SK-N-SH treated with all-trans-retinoic acid at 6 μM for 48 hours (cell line): ENCODE measurements at regions not wholly inside any gene's neighbourhood (a gene's known extent, or its start where the extent isn't known, plus 50 kb on each side); places are given as distances from the start of the nearest gene placed in this dataset.

Source experiments
- BACH2 ChIP-seq: fragments of 250-450 bp; sonication (Bioruptor Pico); IDR thresholded peaks from 2 replicates; pipeline ENCODE4 v1.9.0; 2021; ENCODE audit warnings: mild to moderate bottlenecking, borderline replicate concordance
- CREB5 ChIP-seq: fragments of 250-450 bp; sonication (Bioruptor Pico); IDR thresholded peaks from 2 replicates; pipeline ENCODE4 v1.5.1; 2020; ENCODE audit warnings: low read depth, mild to moderate bottlenecking, moderate library complexity
- CSRNP3 ChIP-seq: fragments of 250-450 bp; sonication (Bioruptor Pico); IDR thresholded peaks from 2 replicates; pipeline ENCODE4 v1.5.1; 2021; ENCODE audit warnings: mild to moderate bottlenecking, moderate library complexity
- PPARA ChIP-seq: fragments of 250-450 bp; sonication (Bioruptor Pico); IDR thresholded peaks from 2 replicates; pipeline ENCODE4 v1.5.0; 2020; ENCODE audit warnings: mild to moderate bottlenecking, borderline replicate concordance
- RARB ChIP-seq: fragments of 250-450 bp; sonication (Bioruptor Pico); IDR thresholded peaks from 2 replicates; pipeline ENCODE4 v1.8.0; 2021; ENCODE audit warnings: mild to moderate bottlenecking, moderate library complexity
- TSHZ2 ChIP-seq: fragments of 250-450 bp; sonication (Bioruptor Pico); IDR thresholded peaks from 2 replicates; pipeline ENCODE4 v1.5.0; 2020; ENCODE audit warnings: mild to moderate bottlenecking, moderate library complexity
- ZFP30 ChIP-seq: fragments of 450-650 bp; formaldehyde crosslinking; IDR thresholded peaks from 2 replicates; pipeline ENCODE4 v1.5.0; 2022; ENCODE audit warnings: mild to moderate bottlenecking, moderate library complexity
- ZNF70 ChIP-seq: fragments of 450-650 bp; formaldehyde crosslinking; IDR thresholded peaks from 2 replicates; pipeline ENCODE4 v1.5.0; 2020; ENCODE audit warnings: mild to moderate bottlenecking, moderate library complexity
- ZNF8 ChIP-seq: fragments of 450-650 bp; formaldehyde crosslinking; IDR thresholded peaks from 2 replicates; pipeline ENCODE4 v1.5.0; 2020; ENCODE audit warnings: mild to moderate bottlenecking, moderate library complexity

GRCh38 chr2:236485519-236485918, 84.1 kb upstream of the ACKR3 start:
- TF ChIP-seq BACH2 (CRISPR knock-in tag) (no peak), TSHZ2 (CRISPR knock-in tag) (no peak), ZNF70 (CRISPR knock-in tag) (no peak), CSRNP3 (CRISPR knock-in tag) (no peak), ZFP30 (CRISPR knock-in tag) (no peak), ZNF8 (CRISPR knock-in tag) (no peak), PPARA (CRISPR knock-in tag) (no peak), CREB5 (CRISPR knock-in tag) (no peak), RARB (CRISPR knock-in tag) (no peak)
